HG03558 (cell line): ENCODE measurements at regions not wholly inside any gene's neighbourhood (a gene's known extent, or its start where the extent isn't known, plus 50 kb on each side); places are given as distances from the start of the nearest gene placed in this dataset.
"Not testable (repeated sequence)": the region's sequence is repeated elsewhere in the genome, so short reads cannot be mapped to it uniquely, and the experiment has no call there.

Experiments used
- ATAC-seq: cut with Tn5 transposase; IDR thresholded peaks from one replicate; pipeline ENCODE4 v1.9.1; 2021; ENCODE audit warnings: moderate number of reproducible peaks; ENCODE audit not compliant: unreplicated experiment; ENCODE audit errors: extremely low read depth

DNA sequence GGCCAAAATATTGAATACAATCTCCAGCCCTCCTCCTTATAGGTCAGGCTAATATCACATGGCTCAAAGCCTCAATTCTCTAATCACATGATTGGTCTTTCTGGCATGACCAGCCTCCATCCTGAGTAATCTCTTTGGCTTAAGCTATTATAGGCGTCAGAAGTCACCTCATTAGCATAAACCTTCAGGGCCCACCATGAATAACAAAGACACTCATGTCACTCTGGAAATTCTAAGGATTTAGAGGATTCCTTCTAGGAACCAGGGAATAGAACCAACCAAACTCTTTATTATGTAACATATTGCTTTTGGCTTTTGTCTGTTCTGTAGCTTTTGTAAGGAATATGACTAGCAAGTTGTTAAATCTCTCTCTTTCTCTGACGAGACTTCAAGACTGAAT lies 109.2 kb upstream of the IGFBP7 start:
- no peak for ATAC-seq

DNA sequence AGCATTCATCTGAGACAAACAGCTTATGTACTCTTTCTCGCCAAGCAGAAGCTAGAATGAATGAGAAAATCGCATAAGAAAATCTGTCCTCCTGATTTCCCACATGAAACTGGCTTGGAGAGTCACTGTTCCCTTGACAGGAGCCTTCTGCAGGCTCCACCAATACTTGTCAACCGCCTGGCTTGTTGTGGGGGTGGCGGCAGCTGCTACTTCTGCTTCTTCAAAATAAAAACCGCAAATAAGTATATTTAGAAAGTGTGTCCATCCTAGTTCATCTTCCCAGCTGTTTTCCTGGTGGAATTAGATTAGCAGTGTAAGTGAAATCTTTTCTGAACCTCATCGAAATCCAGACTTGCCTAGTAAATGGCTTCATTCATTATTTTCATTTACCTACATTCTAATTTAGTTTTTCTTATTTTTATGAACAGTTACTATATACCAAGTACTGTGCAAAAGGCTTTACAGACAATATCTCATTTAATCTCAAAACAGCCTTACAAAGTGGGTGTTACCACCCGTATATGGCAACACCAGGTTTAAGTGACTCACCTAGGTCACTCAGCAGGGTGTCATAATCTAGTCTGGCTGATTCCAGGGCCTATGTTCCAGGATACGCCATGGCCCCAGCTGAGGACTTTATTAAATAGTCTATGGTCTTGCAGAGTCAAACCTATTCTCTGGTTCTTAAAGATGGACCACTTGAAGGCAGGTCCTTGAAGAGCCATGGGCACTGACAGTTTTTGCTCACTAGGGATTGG lies 104.6 kb upstream of the IGFBP7 start:
- ATAC-seq = no peak

DNA sequence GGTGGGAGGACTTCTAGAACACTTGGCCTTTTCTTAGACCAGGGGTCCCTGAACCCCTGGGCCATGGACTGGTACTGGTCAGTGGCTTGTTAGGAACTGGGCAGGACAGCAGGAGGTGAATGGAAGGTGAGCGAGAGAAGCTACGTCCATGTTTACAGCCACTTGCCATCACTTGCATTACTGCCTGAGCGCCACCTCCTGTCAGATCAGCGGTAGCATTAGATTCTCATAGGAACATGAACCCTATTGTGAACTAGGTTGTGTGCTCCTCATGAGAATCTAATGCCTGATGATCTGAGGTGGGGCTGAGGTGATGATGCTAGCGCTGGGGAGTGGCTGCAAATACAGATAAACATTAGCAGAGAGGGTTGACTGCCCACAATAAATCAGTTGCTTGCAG lies 100.9 kb upstream of the IGFBP7 start:
- no peak for ATAC-seq

DNA sequence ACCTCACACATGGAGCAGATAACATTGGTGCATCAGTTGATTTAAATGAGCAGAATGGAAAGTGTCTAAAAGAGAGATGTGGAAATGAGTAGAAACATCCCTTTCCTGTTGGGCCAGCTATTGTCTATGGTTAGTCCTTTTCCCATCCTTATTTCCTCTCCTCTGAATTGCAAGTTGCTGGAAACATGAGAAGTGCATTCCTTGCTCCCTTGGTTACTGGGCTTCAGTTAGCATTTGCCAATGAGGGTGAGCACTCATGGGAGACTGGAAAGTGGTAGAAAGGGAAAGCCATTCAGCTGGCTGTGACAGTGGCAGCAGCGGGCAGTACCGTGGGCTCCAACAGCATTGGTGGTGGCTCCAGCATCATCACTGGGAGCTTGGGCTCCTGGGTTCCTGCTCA lies 96.0 kb upstream of the IGFBP7 start:
- no peak for ATAC-seq

DNA sequence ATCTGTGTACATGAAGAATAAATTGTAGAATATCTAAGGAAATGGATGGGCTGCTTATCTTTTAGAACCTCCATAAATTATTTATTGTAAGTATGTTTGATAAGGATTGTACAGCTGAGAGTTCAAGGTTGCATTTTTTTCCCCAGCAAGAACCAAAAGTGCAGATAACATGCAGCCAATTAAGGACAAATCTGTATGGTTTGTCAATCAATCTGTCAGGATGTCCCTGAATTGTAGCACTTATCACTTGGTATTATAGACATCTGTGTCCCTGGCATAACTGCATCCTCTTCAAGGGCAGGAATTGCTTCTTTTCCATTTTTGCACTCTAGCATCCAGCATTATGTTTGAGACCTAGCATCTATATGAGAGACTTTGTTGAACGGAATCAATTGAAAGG lies 95.4 kb upstream of the IGFBP7 start:
- no peak for ATAC-seq

DNA sequence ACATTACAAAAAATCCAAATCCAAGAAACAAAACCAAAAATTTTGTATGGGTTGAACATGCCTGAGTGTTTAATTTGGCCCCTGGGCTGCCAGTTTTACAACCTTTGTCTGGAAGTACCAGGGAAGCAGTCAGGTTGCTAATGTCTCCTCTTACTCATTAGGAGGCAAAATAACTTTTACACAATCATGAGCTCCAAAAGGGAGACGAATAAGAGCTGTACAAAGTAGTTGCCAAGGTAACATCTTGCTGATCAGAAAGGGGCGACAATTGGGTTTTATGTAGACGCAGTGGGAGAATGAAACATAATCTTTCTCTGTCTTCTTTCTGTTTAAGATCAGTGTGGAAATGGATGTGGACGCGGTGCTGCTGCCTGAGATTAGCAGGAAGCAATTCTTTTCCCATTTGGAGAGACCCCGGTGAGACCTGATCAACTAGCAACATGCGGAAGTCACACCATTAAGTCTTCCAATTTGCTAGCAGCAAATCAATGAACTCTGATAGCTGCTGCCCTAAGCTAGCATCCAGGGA lies 90.7 kb upstream of the IGFBP7 start:
- no peak for ATAC-seq

DNA sequence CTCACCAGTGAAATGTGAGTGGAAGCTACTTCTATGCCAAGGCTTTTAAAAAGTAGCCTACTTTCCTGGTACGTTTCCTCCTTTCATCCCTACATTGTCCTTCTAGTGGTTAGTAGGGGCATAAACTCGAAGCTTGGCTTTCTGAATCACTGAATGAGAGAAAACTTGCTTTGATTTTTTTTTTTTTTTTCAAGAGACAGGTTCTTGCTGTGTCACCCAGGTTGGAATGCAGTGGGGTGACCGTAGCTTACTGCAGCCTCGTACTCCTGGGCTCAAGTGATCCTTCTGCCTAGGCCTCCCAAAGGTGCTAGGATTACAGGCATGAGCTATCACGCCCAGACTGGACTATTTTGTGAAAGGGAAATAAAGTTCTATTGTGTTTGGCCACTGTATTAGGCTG lies 89.1 kb upstream of the IGFBP7 start:
- ATAC-seq = no peak

DNA sequence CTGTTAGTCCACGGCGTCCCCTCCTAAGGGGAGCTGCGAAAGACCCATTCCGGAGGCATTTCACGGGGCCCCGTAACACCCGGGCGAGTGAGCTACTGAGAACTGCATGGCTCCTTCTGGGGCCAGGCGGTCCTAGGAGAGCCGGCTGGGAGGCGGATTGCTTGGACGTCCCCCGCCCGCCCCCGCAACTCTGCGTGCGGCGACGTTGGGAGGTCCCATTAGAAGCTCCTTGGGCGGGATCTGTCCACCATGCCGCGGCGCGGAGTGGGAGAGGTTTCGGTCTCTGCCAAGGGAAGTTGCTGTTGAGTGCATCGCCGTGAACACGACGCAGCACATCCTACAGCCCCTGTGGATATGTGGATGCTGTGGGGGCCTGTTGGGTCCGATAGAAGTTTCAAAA lies 85.4 kb upstream of the IGFBP7 start:
- no peak for ATAC-seq

DNA sequence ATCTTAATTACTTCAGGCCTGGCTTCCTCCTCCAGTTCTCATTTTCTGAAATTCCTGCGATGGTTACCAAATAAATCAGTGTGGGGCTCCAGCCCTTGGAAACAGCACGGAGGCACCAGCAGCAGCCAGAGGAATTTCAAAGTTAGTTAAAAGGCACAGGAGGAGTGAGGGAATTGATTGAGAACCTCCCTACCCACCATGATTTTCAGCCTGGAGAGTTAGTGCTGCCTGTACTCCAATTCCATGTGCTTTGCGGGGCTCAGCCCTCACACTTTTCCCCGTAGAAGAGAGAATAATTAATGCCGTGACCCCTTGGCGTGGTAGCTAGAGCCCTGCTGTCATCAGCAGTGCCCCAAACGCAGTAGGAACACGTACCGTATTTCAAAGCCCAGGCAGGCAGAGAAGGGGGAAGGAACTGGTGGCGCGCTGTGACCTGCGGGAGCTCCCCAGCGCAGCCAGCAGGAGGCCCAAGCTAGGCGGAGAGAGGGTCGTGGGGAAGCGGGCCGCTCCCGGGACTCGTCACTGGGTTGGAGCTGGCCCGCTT lies 84.0 kb upstream of the IGFBP7 start:
- ATAC-seq = no peak

DNA sequence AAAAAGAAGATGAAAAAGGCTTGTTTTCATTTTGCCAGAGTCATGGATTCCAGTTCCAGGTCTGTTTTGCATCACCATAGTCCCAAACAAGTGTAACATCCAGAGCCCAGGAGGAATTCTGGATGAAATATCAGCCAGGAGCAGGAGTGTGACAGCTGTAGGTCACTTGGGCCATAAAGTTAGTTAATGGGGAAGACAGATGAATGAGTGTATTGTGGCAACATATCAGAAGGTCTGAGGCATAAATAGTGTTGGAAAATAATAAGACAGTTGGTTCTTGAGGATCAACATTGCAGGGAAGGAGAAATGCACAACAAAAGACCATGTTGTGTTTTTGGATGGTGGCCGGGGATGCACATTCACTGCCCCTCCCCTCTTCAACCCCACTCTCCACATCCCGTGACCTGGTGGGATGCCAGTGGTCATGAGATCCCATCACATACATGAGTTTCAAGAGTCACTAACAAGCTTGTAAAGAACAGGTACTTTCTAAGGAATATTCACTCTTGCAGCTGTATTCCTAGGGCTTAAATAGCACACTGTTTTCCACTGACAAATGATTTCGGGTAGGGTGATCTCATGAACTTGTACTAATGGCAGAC lies 83.1 kb upstream of the IGFBP7 start:
- ATAC-seq = no peak

DNA sequence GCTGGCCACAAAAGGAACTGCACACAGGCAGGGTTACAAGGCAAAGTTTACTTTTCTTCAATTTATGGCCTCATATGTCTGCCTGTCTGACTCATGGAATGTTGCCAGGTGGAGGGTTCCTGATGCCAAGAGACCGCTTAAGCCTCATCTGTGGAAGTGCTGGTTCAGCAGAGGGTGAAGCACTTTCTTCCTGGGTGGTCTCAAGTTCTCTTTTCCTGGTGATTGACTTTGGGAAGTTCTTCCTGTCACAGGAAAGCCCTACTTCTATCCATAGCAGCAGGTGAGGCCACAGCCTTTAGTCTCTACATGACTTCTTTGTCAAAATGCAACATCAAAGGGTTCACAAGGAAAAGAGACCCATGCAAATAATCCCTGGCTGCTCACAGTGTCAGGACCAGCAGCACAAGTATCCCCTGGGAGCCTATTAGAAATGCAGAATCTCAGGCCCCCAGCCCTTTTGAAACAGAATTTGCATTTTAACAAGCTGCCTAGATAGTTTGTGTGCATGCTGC lies 81.4 kb upstream of the IGFBP7 start:
- no peak for ATAC-seq

DNA sequence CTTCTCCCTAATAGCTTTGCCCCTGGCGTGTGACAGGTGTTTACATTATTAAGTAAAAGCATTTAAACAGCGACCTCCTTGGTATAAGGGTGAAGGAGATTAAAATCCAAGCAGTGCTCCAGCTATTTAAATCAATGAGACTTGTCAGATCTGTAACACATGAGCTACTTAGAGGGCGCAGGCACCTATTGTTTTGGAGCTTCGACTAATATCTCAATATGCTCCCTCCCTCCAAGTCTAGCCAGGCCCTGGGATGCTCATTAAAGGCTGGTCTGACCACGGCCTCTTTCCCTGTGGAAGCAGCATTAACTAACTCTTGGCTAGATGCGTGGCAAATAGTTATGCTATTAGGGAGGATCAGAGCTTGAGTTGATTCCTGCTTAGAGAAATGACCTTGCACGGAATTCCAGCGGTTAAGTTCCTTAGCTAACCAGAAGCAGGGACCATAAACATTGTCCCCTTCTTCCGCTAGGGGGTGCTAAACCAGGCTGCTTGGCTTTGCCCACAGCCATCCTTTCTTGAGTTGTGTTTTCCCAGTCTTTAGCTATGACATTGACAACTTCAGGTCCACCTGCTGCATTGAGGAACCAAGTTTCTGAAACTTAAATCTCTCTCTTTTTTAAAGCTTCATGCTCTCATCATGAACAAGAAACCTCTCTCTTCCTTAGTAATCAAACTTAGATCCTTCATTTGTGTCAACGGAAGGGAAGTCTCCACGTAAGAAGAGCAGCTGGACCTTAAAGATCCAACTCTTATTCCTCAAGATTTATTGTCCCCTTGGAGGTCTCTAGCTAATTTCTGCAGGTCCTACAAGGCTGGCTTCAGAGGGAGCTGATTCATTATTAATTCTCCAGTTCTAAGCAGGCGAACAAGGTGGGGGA lies 80.7 kb upstream of the IGFBP7 start:
- ATAC-seq = no peak

DNA sequence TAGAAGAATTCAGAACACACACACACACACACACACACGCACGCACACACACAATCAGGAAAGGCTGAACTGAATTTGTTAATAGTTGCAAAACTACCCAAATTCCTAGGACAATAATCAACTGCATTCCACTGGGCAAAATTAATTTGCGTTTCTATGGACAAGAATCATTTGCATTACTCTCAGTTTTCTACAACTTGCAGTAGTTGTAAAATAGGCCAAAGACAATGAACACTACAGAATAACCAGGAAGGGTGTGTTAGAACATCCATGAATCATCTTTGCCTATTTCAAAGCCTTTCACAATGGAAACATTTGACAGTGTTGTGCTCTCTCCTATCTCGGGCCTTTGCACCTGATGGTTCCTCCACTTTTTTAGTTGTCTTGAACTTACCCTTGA lies 77.1 kb upstream of the IGFBP7 start:
- no peak for ATAC-seq

DNA sequence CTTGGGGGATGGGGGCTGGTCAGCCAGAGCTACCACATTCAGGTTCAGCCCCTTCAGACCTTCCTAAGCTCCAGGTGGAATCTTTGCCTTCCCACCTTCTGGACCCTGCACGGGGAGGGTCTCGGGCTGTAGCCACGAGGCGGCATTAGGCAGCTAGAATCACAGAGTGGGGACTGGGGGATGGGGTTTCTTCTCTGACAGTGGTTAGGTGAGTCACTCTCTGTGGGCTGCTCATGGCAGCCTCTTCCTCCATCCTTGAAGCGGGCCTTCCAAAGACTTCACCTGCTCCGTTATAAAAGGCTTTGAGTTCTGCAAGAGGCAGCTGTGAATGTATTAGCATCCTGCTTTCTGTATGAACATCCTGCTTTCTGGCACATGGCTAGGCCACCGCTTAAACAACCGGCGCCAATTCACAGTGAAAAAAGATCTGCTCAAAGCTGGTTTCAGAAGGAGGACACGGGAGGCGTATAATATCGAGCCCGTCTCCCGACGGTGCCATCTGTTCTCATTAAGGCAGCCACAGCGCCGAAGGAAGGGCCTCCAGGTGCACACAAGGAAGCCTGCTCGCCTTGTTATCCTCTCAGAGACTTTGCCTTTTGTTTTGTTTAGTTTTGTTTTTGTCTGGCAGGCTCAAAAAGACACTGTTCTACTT lies 74.3 kb upstream of the IGFBP7 start:
- ATAC-seq = no peak

DNA sequence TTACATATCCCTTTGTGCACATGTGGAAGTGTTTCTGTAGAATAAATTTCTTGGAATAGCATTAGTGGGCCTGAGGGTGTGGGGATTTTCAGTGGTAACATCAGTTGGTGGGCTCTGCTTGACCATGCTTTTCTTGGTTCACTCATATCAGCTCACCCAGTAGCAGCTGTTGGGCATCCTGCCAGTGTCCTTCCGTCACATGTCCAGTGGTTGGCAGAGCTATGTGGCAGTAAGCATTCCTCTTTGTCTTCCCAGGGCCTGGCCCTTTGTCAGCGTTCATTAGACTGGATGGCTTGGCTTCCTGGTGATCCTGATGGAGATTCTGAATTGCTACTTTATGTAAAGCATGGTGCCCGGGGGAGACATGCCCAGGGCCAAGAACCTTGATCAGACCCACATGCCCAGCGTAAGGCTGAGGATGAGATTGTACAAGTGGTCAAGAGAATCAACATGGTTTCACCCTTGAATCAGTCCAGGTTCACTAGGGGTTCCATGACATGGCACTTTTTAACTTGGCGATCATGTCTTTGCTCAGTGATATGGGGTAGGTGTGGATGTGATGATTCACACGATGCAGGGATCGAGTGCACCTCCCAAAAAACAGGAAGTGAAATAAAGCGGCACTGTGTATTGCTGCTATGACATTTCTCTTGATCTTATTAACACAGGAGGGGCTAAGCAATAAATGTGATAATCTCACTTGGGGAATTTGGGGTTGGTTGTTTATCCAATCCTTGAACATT lies 72.1 kb upstream of the IGFBP7 start:
- no peak for ATAC-seq

DNA sequence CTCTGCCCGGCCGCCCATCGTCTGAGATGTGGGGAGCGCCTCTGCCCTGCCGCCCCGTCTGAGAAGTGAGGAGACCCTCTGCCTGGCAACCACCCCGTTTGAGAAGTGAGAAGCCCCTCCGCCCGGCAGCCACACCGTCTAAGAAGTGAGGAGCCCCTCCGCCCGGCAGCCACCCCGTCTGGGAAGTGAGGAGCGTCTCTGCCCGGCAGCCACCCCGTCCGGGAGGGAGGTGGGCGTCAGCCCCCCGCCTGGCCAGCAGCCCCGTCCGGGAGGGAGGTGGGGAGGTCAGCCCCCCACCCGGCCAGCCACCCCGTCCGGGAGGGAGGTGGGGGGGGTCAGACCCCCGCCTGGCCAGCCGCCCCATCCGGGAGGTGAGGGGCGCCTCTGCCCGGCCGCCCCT lies 63.0 kb upstream of the IGFBP7 start:
- not testable (repeated sequence) for ATAC-seq

DNA sequence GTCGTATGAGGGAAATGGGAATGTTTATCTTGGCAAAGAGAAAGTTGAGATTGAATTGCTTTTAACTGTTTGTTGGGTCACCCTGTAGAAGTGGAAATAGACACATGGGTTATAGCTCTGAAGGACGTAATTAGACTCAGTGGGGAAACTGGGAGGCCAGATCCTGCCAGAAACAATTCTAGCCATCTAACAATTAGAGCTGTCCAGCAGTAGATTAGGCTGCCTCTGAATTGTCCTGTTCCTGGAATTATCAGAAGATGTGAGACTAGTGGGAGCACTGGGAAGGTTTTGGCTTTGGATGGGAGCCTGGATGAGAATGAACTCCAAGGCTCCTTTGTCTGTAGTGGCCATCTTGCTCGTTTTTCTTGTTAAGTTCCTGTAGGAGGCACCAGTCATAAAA lies 61.9 kb upstream of the IGFBP7 start:
- no peak for ATAC-seq

DNA sequence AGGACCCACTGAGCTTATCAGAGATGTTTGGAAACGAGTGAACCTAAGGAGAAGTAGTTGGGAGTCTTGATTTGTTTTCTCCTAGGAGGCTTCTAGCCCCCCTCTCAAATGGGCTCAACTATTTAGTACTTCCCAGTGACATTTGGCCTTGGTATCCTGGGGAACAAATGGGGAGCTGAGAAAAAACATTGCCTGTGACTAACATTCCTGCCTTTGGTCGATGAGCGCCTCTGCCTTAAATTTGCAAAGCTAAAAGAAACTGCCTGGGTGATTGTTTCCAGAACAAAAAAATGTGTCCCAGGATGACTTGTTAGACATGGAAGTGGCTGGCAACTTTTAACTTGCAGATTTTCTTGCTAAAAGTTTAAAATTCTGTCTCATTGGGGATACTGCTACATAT lies 58.8 kb upstream of the IGFBP7 start:
- ATAC-seq = no peak
